HepG2 (cell line): ENCODE measurements at regions not wholly inside any gene's neighbourhood (a gene's known extent, or its start where the extent isn't known, plus 50 kb on each side); places are given as distances from the start of the nearest gene placed in this dataset.

Experiments used
- ATAC-seq: fragments of 200-7000 bp; cut with Tn5 transposase; 3 replicates; pipeline ENCODE4 v1.9.1; 2020; ENCODE audit warnings: mild to moderate bottlenecking, moderate library complexity
- BruUV-seq: library from RNA; stranded (reverse); fragments of 400-500 nt; replicated peaks from 2 replicates; lab custom pipeline; 2021; lab: Mats Ljungman, UMichigan
- CTCF ChIA-PET: fragments of 300-600 bp; formaldehyde crosslinking; extraction: SDS; loops from one replicate; lab custom pipeline; 2021; ENCODE audit warnings: low total read pairs, inconsistent platforms, low intra/inter-chr PET ratio; lab: Yijun Ruan, JAX
- POLR2A ChIA-PET: fragments of 350-600 bp; sonication (Branson Sonifier 250); formaldehyde crosslinking; loops from one replicate; lab custom pipeline; 2020; ENCODE audit warnings: antibody characterized with exemption, inconsistent platforms; lab: Yijun Ruan, JAX
- DNase-seq: peaks from one replicate; pipeline ENCODE4 v3.0.0-alpha.2; 2015; ENCODE audit warnings: low spot score
- FAIRE-seq: peaks from 3 replicates; lab custom pipeline; 2011; peaks lifted over from hg19 to GRCh38; lab: Jason Lieb, UNC
- H2AFZ ChIP-seq: one replicate; pipeline ENCODE4 v1.6.1; 2011; ENCODE audit warnings: low read length, inconsistent platforms
- H3K27ac ChIP-seq: fragments of 300-600 bp; 3 replicates; pipeline ENCODE4 v1.8.0; 2011; ENCODE audit warnings: mixed run types, mild to moderate bottlenecking, mixed read lengths, low read length, inconsistent platforms; ENCODE audit not compliant: insufficient read depth; ENCODE audit errors: extremely low read length
- H3K27me3 ChIP-seq, 2 experiments: fragments of 200-600 bp in 1 of 2; 2 replicates in 1 of 2; 3 replicates in 1 of 2; pipeline versions ENCODE4 v1.6.0 to v1.8.0; 2011; ENCODE audit warnings: low read length in 2 of 2, mild to moderate bottlenecking in 2 of 2, moderate library complexity in 2 of 2, inconsistent platforms in 1 of 2; ENCODE audit not compliant: insufficient read depth in 2 of 2, control insufficient read depth in 1 of 2
- H3K36me3 ChIP-seq, 2 experiments: fragments of 200-600 bp in 1 of 2; replicated peaks in 1 of 2; 2 replicates in 1 of 2; 3 replicates in 1 of 2; pipeline versions ENCODE4 v1.5.1 to v1.8.0; 2011; ENCODE audit warnings: low read length in 2 of 2, inconsistent platforms in 1 of 2; ENCODE audit not compliant: insufficient read depth in 2 of 2, control insufficient read depth in 1 of 2
- H3K4me1 ChIP-seq: 2 replicates; pipeline ENCODE4 v1.5.1; 2012; ENCODE audit warnings: low read length, inconsistent platforms; ENCODE audit not compliant: insufficient read depth
- H3K4me2 ChIP-seq: 2 replicates; pipeline ENCODE4 v1.6.0; 2011; ENCODE audit warnings: low read depth, low read length, inconsistent platforms
- H3K4me3 ChIP-seq, 3 experiments: fragments of 200-600 bp in 1 of 3; sonication (generic), shearing (Covaris generic) in 1 of 3; replicated peaks in 1 of 3; 2 replicates each; pipeline ENCODE4 v1.5.1; 2011 to 2016; ENCODE audit warnings: low read length in 3 of 3, inconsistent platforms in 2 of 3, low read depth in 2 of 3, mild to moderate bottlenecking in 2 of 3, control low read depth in 1 of 3, mixed read lengths in 1 of 3; ENCODE audit not compliant: insufficient read depth in 1 of 3
- H3K79me2 ChIP-seq: one replicate; pipeline ENCODE4 v1.6.1; 2011; ENCODE audit warnings: low read length, inconsistent platforms; ENCODE audit not compliant: insufficient read depth
- H3K9ac ChIP-seq: 2 replicates; pipeline ENCODE4 v1.6.0; 2011; ENCODE audit warnings: mild to moderate bottlenecking, low read depth, low read length, inconsistent platforms; ENCODE audit not compliant: insufficient read depth
- H3K9me3 ChIP-seq: 2 replicates; pipeline ENCODE4 v1.5.1; 2012; ENCODE audit warnings: mild to moderate bottlenecking, low read length
- H4K20me1 ChIP-seq: 2 replicates; pipeline ENCODE4 v1.6.0; 2011; ENCODE audit warnings: inconsistent platforms, mild to moderate bottlenecking, low read length, moderate library complexity; ENCODE audit not compliant: insufficient read depth
- CENPX ChIP-seq: sonication (generic); formaldehyde crosslinking; IDR thresholded peaks from 2 replicates; pipeline ENCODE4 v1.9.0; 2021; ENCODE audit warnings: mild to moderate bottlenecking, missing genetic modification reagents, moderate library complexity
- HDAC2 ChIP-seq: sonication (generic); formaldehyde crosslinking; IDR thresholded peaks from 2 replicates; pipeline ENCODE4 v1.4.0; 2020; ENCODE audit warnings: missing genetic modification reagents
- JDP2 ChIP-seq: sonication (generic); formaldehyde crosslinking; IDR thresholded peaks from 2 replicates; pipeline ENCODE4 v1.8.1; 2022; ENCODE audit warnings: missing genetic modification reagents, borderline replicate concordance
- KLF12 ChIP-seq: sonication (generic); formaldehyde crosslinking; IDR thresholded peaks from 2 replicates; pipeline ENCODE4 v1.4.0; 2020; ENCODE audit warnings: missing genetic modification reagents, borderline replicate concordance
- MAFF ChIP-seq: IDR thresholded peaks from 2 replicates; pipeline ENCODE4 v1.6.1; 2011; ENCODE audit warnings: low read depth, low read length, improper control_type of control experiment
- MAFK ChIP-seq, 2 experiments: IDR thresholded peaks in 1 of 2; conservative IDR thresholded peaks in 1 of 2; 2 replicates each; pipeline ENCODE4 v1.6.1; 2011; ENCODE audit warnings: improper control_type of control experiment in 2 of 2, low read length in 2 of 2
- MED13 ChIP-seq: sonication (generic); formaldehyde crosslinking; IDR thresholded peaks from 2 replicates; pipeline ENCODE4 v1.5.0; 2020; ENCODE audit warnings: missing genetic modification reagents
- PLRG1 ChIP-seq: fragments of 450-650 bp; conservative IDR thresholded peaks from 2 replicates; pipeline ENCODE4 v1.6.1; 2016
- RARA ChIP-seq: IDR thresholded peaks from 2 replicates; pipeline ENCODE4 v1.6.1; 2016; ENCODE audit warnings: missing genetic modification reagents, missing compliant biosample characterization
- REXO4 ChIP-seq: sonication (generic); formaldehyde crosslinking; IDR thresholded peaks from 2 replicates; pipeline ENCODE4 v1.8.0; 2022; ENCODE audit warnings: missing genetic modification reagents, mild to moderate bottlenecking, borderline replicate concordance
- RNF219 ChIP-seq: sonication (generic); formaldehyde crosslinking; IDR thresholded peaks from 2 replicates; pipeline ENCODE4 v1.5.0; 2020; ENCODE audit warnings: mild to moderate bottlenecking, missing genetic modification reagents
- SOX5 ChIP-seq: IDR thresholded peaks from 2 replicates; pipeline ENCODE4 v1.6.1; 2016; ENCODE audit warnings: borderline replicate concordance
- SP140L ChIP-seq: sonication (generic); formaldehyde crosslinking; IDR thresholded peaks from 2 replicates; pipeline ENCODE4 v1.4.0; 2020; ENCODE audit warnings: missing genetic modification reagents, borderline replicate concordance
- ZFP36L2 ChIP-seq: sonication (generic); formaldehyde crosslinking; IDR thresholded peaks from 2 replicates; pipeline ENCODE4 v1.4.0; 2020; ENCODE audit warnings: missing genetic modification reagents
- ZNF225 ChIP-seq: sonication (generic); formaldehyde crosslinking; IDR thresholded peaks from 2 replicates; pipeline ENCODE4 v1.4.0; 2020; ENCODE audit warnings: mild to moderate bottlenecking, missing genetic modification reagents
- ZNF883 ChIP-seq: sonication (generic); formaldehyde crosslinking; IDR thresholded peaks from 2 replicates; pipeline ENCODE4 v1.5.1; 2020; ENCODE audit warnings: mild to moderate bottlenecking, missing genetic modification reagents; ENCODE audit errors: not compliant biosample characterization
- WGBS: methylation state at CpG from one replicate; pipeline ENCODE4 v1.1.6; 2017; ENCODE audit warnings: low lambda C conversion rate; 5-methylcytosine and 5-hydroxymethylcytosine counted together
- in situ Hi-C: cut with HindIII; loops from 2 replicates; pipeline ENCODE4 v1.10.0; 2017; ENCODE audit warnings: low pct_unique_long_range_greater_than_20kb; ENCODE audit not compliant: extremely low pct_ligation_motif_present
- intact Hi-C: fragments of 100-400 bp; cut with micrococcal nuclease; formaldehyde crosslinking; loops from one replicate; pipeline ENCODE4 v1.10.0; 2022; ENCODE audit not compliant: unreplicated experiment
- TF ChIP-seq, protein P1 (sequence below): fragments of 450-650 bp; IDR thresholded peaks from 2 replicates; pipeline ENCODE4 v1.6.1; 2016

DNA sequence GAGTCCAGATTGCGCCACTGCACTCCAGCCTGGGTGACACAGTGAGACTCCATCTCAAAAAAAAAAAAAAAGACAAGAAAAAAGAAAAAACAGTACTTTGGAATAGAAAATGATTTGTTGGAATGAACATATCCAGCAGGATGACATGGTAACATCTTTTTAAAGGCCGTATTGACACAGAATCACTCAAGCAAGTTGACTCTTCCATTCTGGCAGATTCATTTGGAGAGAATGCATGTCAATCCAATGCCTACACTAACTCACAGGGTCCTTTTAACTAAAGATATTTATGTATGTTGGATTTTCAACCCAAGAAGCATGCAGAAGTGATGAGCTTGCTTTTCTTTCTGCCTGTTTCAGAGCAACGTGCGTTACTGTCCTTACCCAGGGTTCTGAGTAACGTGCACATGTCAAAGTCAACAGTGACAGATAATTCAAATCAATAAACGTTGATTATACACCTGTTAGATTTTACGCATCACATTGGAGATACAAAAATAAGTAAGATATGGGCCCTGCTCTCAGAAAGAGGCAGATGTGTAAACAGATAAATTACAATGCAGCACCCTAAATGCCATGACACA is 77.1 kb upstream of the FNDC3B start:
- Histone ChIP-seq H2AFZ (no peak overlapping the region), H3K4me1 (peaks cover 77% of the 10 kb centered on the region), H3K4me3 (no peak overlapping the region), H3K27ac (no peak overlapping the region), H4K20me1 (no peaks in the 10 kb centered on the region), H3K36me3 (no peaks in the 10 kb centered on the region), H3K27me3 (no peaks in the 10 kb centered on the region), H3K79me2 (no peaks in the 10 kb centered on the region), H3K4me2 (no peak overlapping the region), H3K9ac (no peak overlapping the region), H3K9me3 (no peaks in the 10 kb centered on the region)
- 89% methylated on average over 7 of the region's 7 CpGs for WGBS
- CTCF ChIA-PET, result no interaction called here
- TF ChIP-seq MAFK (conservative IDR thresholded peaks at IDR 0.05 in 1 of 2, IDR thresholded peaks at IDR 0.05 in 1 of 2; ENCODE audit: low read length in 2 of 2) (peak; percentile 61 to 73), KLF12 (CRISPR knock-in tag) (no peak), MAFF (peak; percentile 56; the same call in 1 of the 2 replicates), ZNF883 (no peak)
- no peak for ATAC-seq
- FAIRE-seq, result no peak
- intact Hi-C loops, result no loop called here
- in situ Hi-C loops, result no loop called here
- no peak for DNase-seq
- no TSS peak for BruUV-seq
- POLR2A ChIA-PET, result interaction anchor here (1.1 kb wide), 1 partner anchor 10 kb away, joined by 3 read pairs; no protein-coding TSS in a partner anchor

DNA sequence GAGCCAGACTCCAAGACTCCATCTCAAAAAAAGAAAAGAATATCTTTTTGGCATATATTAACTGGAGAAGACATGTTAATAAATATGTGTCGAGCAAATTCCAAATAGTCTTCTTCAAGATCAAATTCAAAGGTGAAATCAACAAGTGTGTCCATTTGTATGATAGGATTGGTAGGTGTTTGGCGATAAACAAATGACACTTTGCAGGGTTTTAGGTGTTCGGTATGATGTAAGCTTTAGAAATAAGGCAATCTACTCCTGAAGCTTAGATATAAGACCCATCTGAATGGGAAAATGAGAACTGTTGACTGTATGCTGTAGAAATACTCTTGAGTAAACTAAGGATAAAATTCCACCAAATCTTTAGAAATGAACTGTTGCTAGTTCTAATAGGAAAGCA is 75.8 kb upstream of the FNDC3B start:
- ChIA-PET POLR2A (interaction anchor here (1.3 kb wide), 1 partner anchor 10 kb away, joined by 5 read pairs; no protein-coding TSS in a partner anchor), CTCF (no interaction called here)
- WGBS, result over 99% methylated on average over 3 of the region's 3 CpGs
- no TSS peak for BruUV-seq
- in situ Hi-C loops (no loop called here), intact Hi-C loops (no loop called here)
- no peak overlapping the region for H3K27ac ChIP-seq
- H3K36me3 ChIP-seq, result no peaks in the 10 kb centered on the region
- H3K4me2 ChIP-seq, result no peak overlapping the region
- no peaks in the 10 kb centered on the region for H3K27me3 ChIP-seq
- no peak for DNase-seq
- H3K4me1 ChIP-seq, result peaks cover 77% of the 10 kb centered on the region
- H3K4me3 ChIP-seq, result no peak overlapping the region
- no peak overlapping the region for H2AFZ ChIP-seq
- FAIRE-seq, result no peak
- no peak for ATAC-seq
- no peaks in the 10 kb centered on the region for H4K20me1 ChIP-seq
- H3K79me2 ChIP-seq, result no peaks in the 10 kb centered on the region
- no peak overlapping the region for H3K9ac ChIP-seq
- no peaks in the 10 kb centered on the region for H3K9me3 ChIP-seq
- TF ChIP-seq SOX5 (CRISPR knock-in tag) (no peak), REXO4 (CRISPR knock-in tag) (no peak), ZFP36L2 (CRISPR knock-in tag) (no peak), SP140L (CRISPR knock-in tag) (no peak), CENPX (CRISPR knock-in tag) (no peak), ZNF225 (CRISPR knock-in tag) (no peak), PLRG1 (no peak), HDAC2 (CRISPR knock-in tag) (no peak), RNF219 (CRISPR knock-in tag) (no peak), JDP2 (no peak), MED13 (no peak), RARA (no peak)
- TF ChIP-seq, protein P1, sequence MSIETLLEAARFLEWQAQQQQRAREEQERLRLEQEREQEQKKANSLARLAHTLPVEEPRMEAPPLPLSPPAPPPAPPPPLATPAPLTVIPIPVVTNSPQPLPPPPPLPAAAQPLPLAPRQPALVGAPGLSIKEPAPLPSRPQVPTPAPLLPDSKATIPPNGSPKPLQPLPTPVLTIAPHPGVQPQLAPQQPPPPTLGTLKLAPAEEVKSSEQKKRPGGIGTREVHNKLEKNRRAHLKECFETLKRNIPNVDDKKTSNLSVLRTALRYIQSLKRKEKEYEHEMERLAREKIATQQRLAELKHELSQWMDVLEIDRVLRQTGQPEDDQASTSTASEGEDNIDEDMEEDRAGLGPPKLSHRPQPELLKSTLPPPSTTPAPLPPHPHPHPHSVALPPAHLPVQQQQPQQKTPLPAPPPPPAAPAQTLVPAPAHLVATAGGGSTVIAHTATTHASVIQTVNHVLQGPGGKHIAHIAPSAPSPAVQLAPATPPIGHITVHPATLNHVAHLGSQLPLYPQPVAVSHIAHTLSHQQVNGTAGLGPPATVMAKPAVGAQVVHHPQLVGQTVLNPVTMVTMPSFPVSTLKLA, result no peak
